Endothelial cell of umbilical vein (primary cell): ENCODE measurements at regions not wholly inside any gene's neighbourhood (a gene's known extent, or its start where the extent isn't known, plus 50 kb on each side); places are given as distances from the start of the nearest gene placed in this dataset.

Source experiments
- BruUV-seq: library from RNA; stranded (reverse); fragments of 400-500 nt; replicated peaks from 2 replicates; lab custom pipeline; 2021; lab: Mats Ljungman, UMichigan
- CTCF ChIA-PET: fragments of 300-600, 350-600 bp; sonication (Branson Sonifier 250); formaldehyde crosslinking; loops from one replicate; lab custom pipeline; 2021; ENCODE audit warnings: antibody characterized with exemption, inconsistent platforms; lab: Charles Lee
- POLR2A ChIA-PET: fragments of 300-600, 350-600 bp; sonication (Branson Sonifier 250); formaldehyde crosslinking; loops from one replicate; lab custom pipeline; 2021; ENCODE audit warnings: antibody characterized with exemption, inconsistent platforms; lab: Charles Lee
- DNase-seq: peaks from one replicate; pipeline ENCODE4 v3.0.0-alpha.2; 2011; ENCODE audit warnings: low read depth, low spot score
- FAIRE-seq: peaks from 2 replicates; lab custom pipeline; 2011; peaks lifted over from hg19 to GRCh38; lab: Jason Lieb, UNC
- H2AFZ ChIP-seq: 2 replicates; pipeline ENCODE4 v1.6.0; 2012; ENCODE audit warnings: low read depth, low read length, control low read depth, inconsistent platforms
- H3K27ac ChIP-seq: 2 replicates; pipeline ENCODE4 v1.5.1; 2011; ENCODE audit warnings: low read depth, mild to moderate bottlenecking, control low read depth, low read length, moderate library complexity; ENCODE audit not compliant: insufficient read depth
- H3K27me3 ChIP-seq, 2 experiments: 2 replicates each; pipeline versions ENCODE4 v1.6.0 to v1.6.1; 2011; ENCODE audit warnings: low read length in 2 of 2, mixed read lengths in 1 of 2; ENCODE audit not compliant: control insufficient read depth in 2 of 2, insufficient read depth in 2 of 2
- H3K36me3 ChIP-seq, 2 experiments: 2 replicates in 1 of 2; 3 replicates in 1 of 2; pipeline ENCODE4 v1.5.1; 2011; ENCODE audit warnings: low read length in 2 of 2, mild to moderate bottlenecking in 1 of 2, moderate library complexity in 1 of 2; ENCODE audit not compliant: control insufficient read depth in 2 of 2, insufficient read depth in 2 of 2; ENCODE audit errors: extremely low read depth in 1 of 2
- H3K4me1 ChIP-seq: 3 replicates; pipeline ENCODE4 v1.5.1; 2011; ENCODE audit warnings: mild to moderate bottlenecking, low read length; ENCODE audit not compliant: control insufficient read depth, insufficient read depth; ENCODE audit errors: extremely low read depth
- H3K4me2 ChIP-seq: 2 replicates; pipeline ENCODE4 v1.6.1; 2011; ENCODE audit warnings: low read length, control low read depth, mixed read lengths; ENCODE audit not compliant: insufficient read depth
- H3K4me3 ChIP-seq, 3 experiments: fragments of 200-600 bp in 1 of 3; sonication (generic), shearing (Covaris generic) in 1 of 3; replicated peaks in 1 of 3; 2 replicates each; pipeline ENCODE4 v1.5.1; 2011 to 2016; ENCODE audit warnings: control low read depth in 3 of 3, low read length in 3 of 3, mild to moderate bottlenecking in 2 of 3, inconsistent platforms in 1 of 3, low read depth in 1 of 3, moderate library complexity in 1 of 3; ENCODE audit not compliant: insufficient read depth in 1 of 3
- H3K79me2 ChIP-seq: 2 replicates; pipeline ENCODE4 v1.6.0; 2012; ENCODE audit warnings: low read length, inconsistent platforms; ENCODE audit not compliant: control insufficient read depth, insufficient read depth
- H3K9ac ChIP-seq: replicated peaks from 2 replicates; pipeline ENCODE3; 2011; ENCODE audit warnings: low read length, control low read depth; ENCODE audit not compliant: insufficient read depth; ENCODE audit errors: extremely low read depth
- H3K9me1 ChIP-seq: replicated peaks from 3 replicates; pipeline ENCODE4 v1.6.0; 2011; ENCODE audit warnings: mild to moderate bottlenecking, low read length; ENCODE audit not compliant: control insufficient read depth, insufficient read depth; ENCODE audit errors: extremely low read depth
- H3K9me3 ChIP-seq: replicated peaks from 2 replicates; pipeline ENCODE4 v1.5.1; 2012; ENCODE audit warnings: low read length, inconsistent platforms; ENCODE audit not compliant: control insufficient read depth, insufficient read depth
- H4K20me1 ChIP-seq: replicated peaks from 2 replicates; pipeline ENCODE3; 2011; ENCODE audit warnings: mild to moderate bottlenecking, low read length; ENCODE audit not compliant: control insufficient read depth, insufficient read depth; ENCODE audit errors: extremely low read depth
- EZH2 ChIP-seq: IDR thresholded peaks from 2 replicates; pipeline ENCODE4 v1.6.1; 2012; ENCODE audit warnings: borderline replicate concordance, low read depth, mild to moderate bottlenecking, moderate library complexity, low read length, inconsistent platforms; ENCODE audit not compliant: severe bottlenecking
- FOS ChIP-seq: IDR thresholded peaks from 2 replicates; pipeline ENCODE4 v1.6.1; 2011; ENCODE audit warnings: mild to moderate bottlenecking, low read length, moderate library complexity, borderline replicate concordance; ENCODE audit not compliant: insufficient read depth
- GATA2 ChIP-seq: IDR thresholded peaks from 2 replicates; pipeline ENCODE4 v1.7.0; 2011; ENCODE audit warnings: low read depth, mild to moderate bottlenecking, moderate library complexity, mixed read lengths, low read length; ENCODE audit not compliant: insufficient read length, insufficient read depth
- JUN ChIP-seq: IDR thresholded peaks from 2 replicates; pipeline ENCODE4 v1.6.1; 2011; ENCODE audit warnings: borderline replicate concordance, low read depth; ENCODE audit not compliant: insufficient read length, insufficient read depth
- MYC ChIP-seq: IDR thresholded peaks from one replicate; pipeline ENCODE4 v1.6.1; 2011; ENCODE audit warnings: mild to moderate bottlenecking, low read depth, low read length
- POLR2A ChIP-seq: IDR thresholded peaks from 2 replicates; pipeline ENCODE4 v1.6.1; 2012; ENCODE audit warnings: low read depth, mild to moderate bottlenecking, control low read depth, low read length
- POLR2AphosphoS5 ChIP-seq: IDR thresholded peaks from 2 replicates; pipeline ENCODE4 v1.6.1; 2012; ENCODE audit warnings: low read depth, mild to moderate bottlenecking, control low read depth, low read length, moderate library complexity; ENCODE audit not compliant: insufficient read depth
- dilution Hi-C: fragments of 300-500 bp; cut with MboI; formaldehyde crosslinking; loops from one replicate; pipeline ENCODE4 v1.15.0; 2019; ENCODE audit warnings: low sequenced_read_pairs; ENCODE audit not compliant: extremely low pct_ligation_motif_present
- intact Hi-C: fragments of 100-400 bp; cut with micrococcal nuclease; formaldehyde crosslinking; loops from one replicate; pipeline ENCODE4 v1.10.0; 2022
- TF ChIP-seq, protein P1 (sequence below), 2 donors: IDR thresholded peaks; 1 replicate in 1 of 2; 2 replicates in 1 of 2; pipeline ENCODE4 v1.5.1; 2011; ENCODE audit warnings: low read length in 2 of 2, mild to moderate bottlenecking in 2 of 2, moderate library complexity in 2 of 2, control low read depth in 1 of 2, inconsistent platforms in 1 of 2, low read depth in 1 of 2; ENCODE audit not compliant: insufficient read depth in 1 of 2; ENCODE audit errors: extremely low read depth in 1 of 2
- TF ChIP-seq, protein P2 (sequence below): IDR thresholded peaks from 2 replicates; pipeline ENCODE4 v1.6.1; 2011; ENCODE audit not compliant: insufficient read depth, insufficient read length

DNA sequence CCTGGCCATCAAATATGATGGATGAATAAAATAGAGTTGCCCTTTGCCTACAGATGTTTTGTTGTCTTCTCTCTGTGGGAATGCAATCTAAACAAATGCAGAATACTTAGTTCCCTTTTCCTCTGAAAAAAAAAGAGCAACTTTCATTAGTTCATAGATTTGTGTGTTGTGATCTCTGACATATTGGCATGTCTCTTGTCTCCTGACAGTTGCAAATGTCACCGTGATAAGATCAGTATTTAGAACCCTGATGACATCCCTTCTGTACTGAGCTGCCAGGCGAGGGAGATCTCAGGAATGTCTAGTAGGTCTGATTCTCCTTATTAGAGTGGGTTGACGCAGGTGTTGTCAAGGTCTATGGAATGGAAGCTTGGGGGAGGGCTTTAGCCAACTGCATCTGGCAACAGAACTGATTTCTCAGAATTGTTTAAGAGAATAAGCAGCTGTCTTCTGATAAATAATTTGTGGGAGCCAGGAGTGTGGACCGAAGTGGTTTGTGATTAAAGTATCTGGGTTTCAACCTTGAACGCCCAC is 130.4 kb downstream of the GALR1 start:
- FAIRE-seq (no peak), DNase-seq (no peak)
- Histone ChIP-seq H2AFZ (no peak overlapping the region), H3K79me2 (no peaks in the 10 kb centered on the region), H3K36me3 (no peaks in the 10 kb centered on the region), H3K27me3 (no peaks in the 10 kb centered on the region), H3K4me1 (no peaks in the 10 kb centered on the region), H3K27ac (no peak overlapping the region), H3K4me2 (no peak overlapping the region), H3K9me3 (peaks cover 11% of the 10 kb centered on the region), H4K20me1 (no peaks in the 10 kb centered on the region), H3K4me3 (no peak overlapping the region), H3K9ac (no peak overlapping the region), H3K9me1 (no peaks in the 10 kb centered on the region)
- BruUV-seq, result no TSS peak
- ChIA-PET POLR2A (no interaction called here), CTCF (no interaction called here)
- TF ChIP-seq, protein P1, sequence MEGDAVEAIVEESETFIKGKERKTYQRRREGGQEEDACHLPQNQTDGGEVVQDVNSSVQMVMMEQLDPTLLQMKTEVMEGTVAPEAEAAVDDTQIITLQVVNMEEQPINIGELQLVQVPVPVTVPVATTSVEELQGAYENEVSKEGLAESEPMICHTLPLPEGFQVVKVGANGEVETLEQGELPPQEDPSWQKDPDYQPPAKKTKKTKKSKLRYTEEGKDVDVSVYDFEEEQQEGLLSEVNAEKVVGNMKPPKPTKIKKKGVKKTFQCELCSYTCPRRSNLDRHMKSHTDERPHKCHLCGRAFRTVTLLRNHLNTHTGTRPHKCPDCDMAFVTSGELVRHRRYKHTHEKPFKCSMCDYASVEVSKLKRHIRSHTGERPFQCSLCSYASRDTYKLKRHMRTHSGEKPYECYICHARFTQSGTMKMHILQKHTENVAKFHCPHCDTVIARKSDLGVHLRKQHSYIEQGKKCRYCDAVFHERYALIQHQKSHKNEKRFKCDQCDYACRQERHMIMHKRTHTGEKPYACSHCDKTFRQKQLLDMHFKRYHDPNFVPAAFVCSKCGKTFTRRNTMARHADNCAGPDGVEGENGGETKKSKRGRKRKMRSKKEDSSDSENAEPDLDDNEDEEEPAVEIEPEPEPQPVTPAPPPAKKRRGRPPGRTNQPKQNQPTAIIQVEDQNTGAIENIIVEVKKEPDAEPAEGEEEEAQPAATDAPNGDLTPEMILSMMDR (IDR thresholded peaks at IDR 0.05; ENCODE audit: extremely low read depth in 1 of 2, insufficient read depth in 1 of 2, low read depth in 1 of 2, low read length in 2 of 2), result no peak
- TF ChIP-seq, protein P2, sequence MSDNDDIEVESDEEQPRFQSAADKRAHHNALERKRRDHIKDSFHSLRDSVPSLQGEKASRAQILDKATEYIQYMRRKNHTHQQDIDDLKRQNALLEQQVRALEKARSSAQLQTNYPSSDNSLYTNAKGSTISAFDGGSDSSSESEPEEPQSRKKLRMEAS, result no peak
- TF ChIP-seq GATA2, result no peak
- no peak for TF ChIP-seq EZH2
- no peak for TF ChIP-seq MYC
- no peak for TF ChIP-seq FOS
- TF ChIP-seq JUN, result no peak
- no peak for TF ChIP-seq POLR2AphosphoS5
- no peak for TF ChIP-seq POLR2A
- intact Hi-C loops, result no loop called here
- dilution Hi-C loops, result no loop called here
